Subcutaneous abdominal adipose tissue (tissue), 5 donors: ENCODE measurements at regions not wholly inside any gene's neighbourhood (a gene's known extent, or its start where the extent isn't known, plus 50 kb on each side); places are given as distances from the start of the nearest gene placed in this dataset.
"Not testable (repeated sequence)": the region's sequence is repeated elsewhere in the genome, so short reads cannot be mapped to it uniquely, and the experiment has no call there.

ENCODE experiments used
- H3K27ac ChIP-seq: one replicate; pipeline ENCODE4 v1.7.0; 2013; ENCODE audit warnings: low read depth, mild to moderate bottlenecking, inconsistent platforms, low read length, moderate library complexity
- H3K27me3 ChIP-seq, 5 donors: one replicate each; pipeline ENCODE4 v1.7.0; 2013; ENCODE audit warnings: low read length in 5 of 5, inconsistent platforms in 1 of 5; ENCODE audit not compliant: control insufficient read depth in 5 of 5, insufficient read depth in 4 of 5
- H3K36me3 ChIP-seq, 5 donors: one replicate each; pipeline ENCODE4 v1.7.0; 2013; ENCODE audit warnings: low read length in 5 of 5; ENCODE audit not compliant: control insufficient read depth in 5 of 5, insufficient read depth in 5 of 5
- H3K4me1 ChIP-seq, 5 donors: one replicate each; pipeline ENCODE4 v1.7.0; 2013; ENCODE audit warnings: low read length in 5 of 5, mild to moderate bottlenecking in 3 of 5, moderate library complexity in 1 of 5; ENCODE audit not compliant: control insufficient read depth in 5 of 5, insufficient read depth in 5 of 5
- H3K4me3 ChIP-seq, 5 donors: one replicate each; pipeline ENCODE4 v1.7.0; 2013; ENCODE audit warnings: low read length in 5 of 5, low read depth in 1 of 5
- H3K9ac ChIP-seq, 5 donors: one replicate each; pipeline ENCODE4 v1.7.0; 2013; ENCODE audit warnings: low read length in 5 of 5, mild to moderate bottlenecking in 4 of 5, moderate library complexity in 3 of 5
- H3K9me3 ChIP-seq, 5 donors: one replicate each; pipeline ENCODE4 v1.7.0; 2013; ENCODE audit warnings: low read length in 5 of 5; ENCODE audit not compliant: control insufficient read depth in 5 of 5
- donor health status: healthy.
- donor health status: healthy.
- donor health status: healthy.
- donor health status: healthy.
- donor health status: healthy.

DNA sequence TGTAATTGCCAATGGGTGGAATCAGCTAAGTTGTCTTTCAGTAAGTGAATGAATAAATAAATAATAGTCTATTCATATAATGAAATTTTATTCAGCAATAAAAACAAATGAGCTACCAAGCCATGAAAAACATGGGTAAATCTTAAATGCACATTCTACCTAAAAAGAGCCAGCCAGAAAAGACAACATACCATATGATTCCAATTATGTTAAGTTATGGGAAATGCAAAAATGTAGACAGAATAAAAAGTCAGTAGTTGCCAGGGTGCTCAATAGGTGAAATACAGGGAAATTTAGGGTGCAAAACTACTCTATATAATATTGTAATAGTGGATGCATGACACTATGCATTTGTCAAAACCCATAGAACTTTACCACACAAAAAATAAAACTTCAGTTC lies 277.2 kb upstream of the EPHA6 start:
- Histone ChIP-seq H3K27me3 (no peaks in the 10 kb centered on the region), H3K36me3 (no peaks in the 10 kb centered on the region), H3K4me1 (no peaks in the 10 kb centered on the region), H3K9me3 (peaks cover 0 to 3% (median 0%) of the 10 kb centered on the region in 5 donors), H3K9ac (no peak overlapping the region), H3K4me3 (no peak overlapping the region), H3K27ac (no peak overlapping the region)

DNA sequence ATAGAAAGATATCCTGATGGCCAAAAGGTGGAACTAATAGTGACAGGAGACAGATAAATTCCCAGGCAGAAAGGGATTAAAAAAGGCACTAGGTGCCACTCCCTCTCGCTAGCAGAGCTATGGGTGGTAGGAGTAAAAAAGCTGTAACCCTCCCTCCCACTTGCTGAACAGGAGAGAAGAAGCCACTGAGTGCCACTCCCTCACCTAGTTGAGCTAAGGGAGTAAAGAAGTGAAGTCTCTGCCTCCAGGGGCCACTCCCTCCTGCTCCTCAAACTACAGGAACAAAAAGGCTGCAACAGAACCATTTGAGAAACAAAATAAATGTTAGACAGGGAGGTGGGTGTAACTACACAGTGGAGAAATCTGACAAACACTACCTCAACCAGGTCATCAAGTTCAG lies 276.2 kb upstream of the EPHA6 start:
- H3K36me3 ChIP-seq, result no peaks in the 10 kb centered on the region
- no peaks in the 10 kb centered on the region for H3K27me3 ChIP-seq
- no peaks in the 10 kb centered on the region for H3K4me1 ChIP-seq
- H3K27ac ChIP-seq, result no peak overlapping the region
- peaks cover 0 to 3% (median 0%) of the 10 kb centered on the region in 5 donors for H3K9me3 ChIP-seq
- no peak overlapping the region for H3K4me3 ChIP-seq
- H3K9ac ChIP-seq, result no peak overlapping the region

DNA sequence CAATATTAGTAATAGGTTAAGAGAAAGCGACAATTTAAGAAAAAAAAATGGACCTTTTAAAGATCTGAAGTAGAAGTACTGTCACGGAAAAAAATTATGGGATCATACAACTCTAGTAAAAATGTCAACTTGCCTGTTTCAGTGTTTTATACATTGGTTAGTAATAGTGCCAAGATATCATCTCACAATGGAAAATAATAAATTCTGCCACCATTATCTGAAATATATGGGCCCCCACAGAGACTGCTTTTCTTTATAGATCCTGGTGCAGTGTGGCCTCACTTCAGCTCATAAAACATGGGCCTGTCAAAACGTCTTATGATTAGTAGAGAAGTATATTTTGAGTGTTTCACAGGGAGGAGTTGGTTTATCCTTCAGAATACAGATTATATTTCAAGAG lies 266.3 kb upstream of the EPHA6 start:
- Histone ChIP-seq H3K27ac (no peak overlapping the region), H3K4me1 (no peaks in the 10 kb centered on the region), H3K9me3 (peaks cover 0 to 4% (median 0%) of the 10 kb centered on the region in 5 donors), H3K9ac (no peak overlapping the region), H3K27me3 (no peaks in the 10 kb centered on the region), H3K4me3 (no peak overlapping the region), H3K36me3 (no peaks in the 10 kb centered on the region)

DNA sequence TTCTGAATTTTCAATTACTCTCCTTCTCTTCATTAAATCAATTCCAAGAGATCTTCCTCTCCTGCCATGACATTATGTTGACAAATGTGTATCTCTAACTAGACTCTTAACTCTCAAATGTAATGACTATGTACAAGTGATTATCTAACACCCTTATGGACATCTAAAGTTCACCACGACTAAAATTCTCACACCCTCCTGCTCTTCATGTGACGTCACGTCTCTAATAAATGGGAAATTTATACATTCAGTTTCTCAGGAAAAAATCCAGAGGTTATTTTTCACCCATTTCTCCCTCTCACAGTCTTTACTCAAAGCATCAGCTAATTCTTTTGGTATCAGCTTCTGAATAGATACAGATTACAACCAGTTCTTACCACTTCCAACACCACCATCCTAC lies 237.5 kb upstream of the EPHA6 start:
- Histone ChIP-seq H3K9me3 (peaks cover 0 to 15% (median 9%) of the 10 kb centered on the region in 5 donors), H3K36me3 (no peaks in the 10 kb centered on the region), H3K4me1 (no peaks in the 10 kb centered on the region), H3K9ac (no peak overlapping the region), H3K27me3 (no peaks in the 10 kb centered on the region), H3K4me3 (no peak overlapping the region), H3K27ac (no peak overlapping the region)

GRCh38 chr3:96584066-96584465 lies 230.3 kb upstream of the EPHA6 start:
- H3K9me3 ChIP-seq, result peaks cover 0 to 3% (median 0%) of the 10 kb centered on the region in 5 donors
- H3K9ac ChIP-seq, result no peak overlapping the region
- H3K36me3 ChIP-seq, result no peaks in the 10 kb centered on the region
- H3K4me1 ChIP-seq, result no peaks in the 10 kb centered on the region
- no peak overlapping the region for H3K27ac ChIP-seq
- H3K4me3 ChIP-seq, result no peak overlapping the region
- H3K27me3 ChIP-seq, result no peaks in the 10 kb centered on the region

GRCh38 chr3:96606865-96607264 lies 207.5 kb upstream of the EPHA6 start:
- H3K27me3 ChIP-seq, H3K9ac ChIP-seq, H3K4me1 ChIP-seq, H3K9me3 ChIP-seq, H3K4me3 ChIP-seq, H3K36me3 ChIP-seq, H3K27ac ChIP-seq: not testable (repeated sequence)

DNA sequence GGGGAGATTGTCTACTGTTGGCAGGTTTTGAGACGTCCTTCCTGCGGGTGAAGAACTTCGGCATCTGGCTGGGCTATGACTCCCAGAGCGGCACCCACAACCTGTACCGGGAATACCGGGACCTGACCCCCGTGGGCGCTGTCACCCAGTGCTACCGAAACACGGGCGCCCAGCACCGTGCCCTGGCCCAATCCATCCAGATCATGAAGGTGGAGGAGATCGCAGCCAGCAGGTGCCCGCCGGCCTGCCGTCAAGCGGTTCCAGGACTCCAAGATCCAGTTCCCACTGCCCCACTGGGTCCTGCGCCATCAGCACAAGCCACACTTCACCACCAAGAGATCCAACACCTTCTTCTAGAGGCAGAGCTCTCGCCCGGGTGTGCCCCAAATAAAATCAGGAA lies 194.9 kb upstream of the EPHA6 start:
- H3K27me3 ChIP-seq, result no peaks in the 10 kb centered on the region
- no peak overlapping the region for H3K4me3 ChIP-seq
- H3K27ac ChIP-seq, result no peak overlapping the region
- no peak overlapping the region for H3K9ac ChIP-seq
- H3K36me3 ChIP-seq, result no peaks in the 10 kb centered on the region
- H3K4me1 ChIP-seq, result no peaks in the 10 kb centered on the region
- H3K9me3 ChIP-seq, result peaks cover 0 to 4% (median 0%) of the 10 kb centered on the region in 5 donors

- Histone ChIP-seq H3K9me3 (peaks cover 0 to 4% (median 0%) of the 10 kb centered on the region in 5 donors), H3K4me1 (no peaks in the 10 kb centered on the region), H3K27me3 (no peaks in the 10 kb centered on the region), H3K4me3 (no peak overlapping the region), H3K27ac (no peak overlapping the region), H3K36me3 (no peaks in the 10 kb centered on the region), H3K9ac (no peak overlapping the region)
Measured at GRCh38 chr3:96622878-96623277, 191.5 kb upstream of the EPHA6 start.

- Histone ChIP-seq H3K9me3 (no peaks in the 10 kb centered on the region), H3K9ac (no peak overlapping the region), H3K4me3 (no peak overlapping the region), H3K27me3 (no peaks in the 10 kb centered on the region), H3K4me1 (no peaks in the 10 kb centered on the region), H3K36me3 (no peaks in the 10 kb centered on the region), H3K27ac (no peak overlapping the region)
Measured at GRCh38 chr3:96631050-96631449, 183.3 kb upstream of the EPHA6 start.

DNA sequence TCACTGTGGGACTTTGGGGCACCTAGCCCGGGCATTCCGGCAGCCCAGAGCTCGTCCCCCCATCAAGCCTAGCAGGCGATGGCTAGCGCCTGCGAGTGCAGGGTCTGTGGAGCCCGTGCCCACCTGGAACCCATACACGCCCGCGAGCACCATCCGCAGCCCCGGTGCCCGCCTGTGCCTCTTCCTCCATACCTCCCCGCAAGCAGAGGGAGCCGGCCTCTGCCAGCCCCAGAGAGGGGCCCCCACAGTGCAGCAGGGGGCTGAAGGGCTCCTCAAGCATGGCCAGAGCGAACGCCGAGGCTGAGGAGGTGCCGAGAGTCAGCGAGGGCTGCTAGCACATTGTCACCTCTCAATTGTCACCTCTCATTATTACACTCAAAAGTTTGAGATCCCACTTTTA lies 167.8 kb upstream of the EPHA6 start:
- no peaks in the 10 kb centered on the region for H3K4me1 ChIP-seq
- no peak overlapping the region for H3K27ac ChIP-seq
- H3K9ac ChIP-seq, result no peak overlapping the region
- H3K27me3 ChIP-seq, result no peaks in the 10 kb centered on the region
- peaks cover 0 to 6% (median 0%) of the 10 kb centered on the region in 5 donors for H3K9me3 ChIP-seq
- no peaks in the 10 kb centered on the region for H3K36me3 ChIP-seq
- H3K4me3 ChIP-seq, result no peak overlapping the region

DNA sequence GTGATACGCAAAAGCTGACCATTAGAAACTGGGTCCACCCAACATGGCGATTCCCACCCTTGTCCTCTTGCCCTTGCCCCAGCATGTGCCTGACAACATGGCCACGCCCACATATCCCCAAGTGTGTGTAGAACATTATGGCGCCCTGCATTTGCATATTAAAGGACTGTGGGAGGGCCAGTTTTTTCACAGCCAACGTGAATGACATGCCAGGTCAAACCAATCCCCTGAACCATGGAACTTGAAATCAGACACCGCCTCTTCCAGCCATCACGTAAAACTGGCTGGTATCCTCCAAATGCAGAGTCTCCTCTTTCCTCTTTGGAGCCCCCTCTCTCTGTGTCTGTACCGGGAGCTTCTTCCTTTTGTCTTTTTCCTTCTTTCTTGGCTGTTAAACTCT lies 156.7 kb upstream of the EPHA6 start:
- Histone ChIP-seq H3K4me1 (no peaks in the 10 kb centered on the region), H3K36me3 (no peaks in the 10 kb centered on the region), H3K27me3 (no peaks in the 10 kb centered on the region), H3K27ac (no peak overlapping the region), H3K4me3 (no peak overlapping the region), H3K9ac (no peak overlapping the region), H3K9me3 (peaks cover 0 to 7% (median 4%) of the 10 kb centered on the region in 5 donors)
